CD4-positive, alpha-beta T cell (primary cell): ENCODE measurements at regions not wholly inside any gene's neighbourhood (a gene's known extent, or its start where the extent isn't known, plus 50 kb on each side); places are given as distances from the start of the nearest gene placed in this dataset.

ENCODE experiments used
- ATAC-seq: fragments of 200-7000 bp; cut with Tn5 transposase; one replicate; pipeline ENCODE4 v1.10.0; 2022; ENCODE audit warnings: mild to moderate bottlenecking; ENCODE audit not compliant: poor library complexity
- CTCF ChIA-PET: fragments of 350-600 bp; sonication (Branson Sonifier 250); formaldehyde crosslinking; loops from one replicate; lab custom pipeline; 2021; ENCODE audit warnings: antibody characterized with exemption, inconsistent platforms; lab: Charles Lee
- POLR2A ChIA-PET: fragments of 350-600 bp; sonication (Branson Sonifier 250); formaldehyde crosslinking; loops from one replicate; lab custom pipeline; 2021; ENCODE audit warnings: antibody characterized with exemption, inconsistent platforms; lab: Charles Lee
- DNase-seq, 14 experiments: peaks; one replicate each; pipeline ENCODE4 v3.0.0-alpha.2; 2013 to 2020; ENCODE audit warnings: mixed read lengths in 2 of 14
- H3K27ac ChIP-seq, 2 donors: one replicate each; pipeline versions ENCODE4 v1.5.1 to v1.7.0; 2013; ENCODE audit warnings: low read length in 2 of 2, low read depth in 1 of 2, mild to moderate bottlenecking in 1 of 2
- H3K27me3 ChIP-seq, 2 experiments: 1 replicate in 1 of 2; 2 replicates in 1 of 2; pipeline versions ENCODE4 v1.6.1 to v1.7.0; 2013; ENCODE audit warnings: low read length in 2 of 2, control low read depth in 1 of 2, mild to moderate bottlenecking in 1 of 2, moderate library complexity in 1 of 2; ENCODE audit not compliant: insufficient read depth in 2 of 2, control insufficient read depth in 1 of 2
- H3K36me3 ChIP-seq: one replicate; pipeline ENCODE4 v1.6.1; 2013; ENCODE audit warnings: low read length, control low read depth; ENCODE audit not compliant: insufficient read depth
- H3K4me1 ChIP-seq: one replicate; pipeline ENCODE4 v1.6.1; 2013; ENCODE audit warnings: low read length, control low read depth; ENCODE audit not compliant: insufficient read depth
- H3K4me3 ChIP-seq: one replicate; pipeline ENCODE4 v1.5.1; 2013; ENCODE audit warnings: mild to moderate bottlenecking, low read length, moderate library complexity
- H3K9me3 ChIP-seq, 2 experiments: 1 replicate in 1 of 2; 2 replicates in 1 of 2; pipeline versions ENCODE4 v1.6.1 to v1.7.0; 2013; ENCODE audit warnings: low read length in 2 of 2, mild to moderate bottlenecking in 2 of 2, control low read depth in 1 of 2, moderate library complexity in 1 of 2; ENCODE audit not compliant: control insufficient read depth in 1 of 2, insufficient read depth in 1 of 2
- H3K27ac Mint-ChIP-seq: one replicate; pipeline ENCODE4 v1.8.0; 2020; ENCODE audit warnings: mixed read lengths
- H3K27me3 Mint-ChIP-seq: one replicate; pipeline ENCODE4 v1.8.0; 2021; ENCODE audit warnings: mixed read lengths
- H3K36me3 Mint-ChIP-seq: one replicate; pipeline ENCODE4 v1.8.0; 2021; ENCODE audit warnings: low read depth, mixed read lengths
- H3K4me1 Mint-ChIP-seq: one replicate; pipeline ENCODE4 v1.8.0; 2021; ENCODE audit warnings: low read depth, mixed read lengths
- H3K4me3 Mint-ChIP-seq: one replicate; pipeline ENCODE4 v1.8.0; 2020; ENCODE audit warnings: mild to moderate bottlenecking, mixed read lengths
- H3K9me3 Mint-ChIP-seq: one replicate; pipeline ENCODE4 v1.8.0; 2020; ENCODE audit warnings: mixed read lengths
- CTCF ChIP-seq: fragments of 200-600 bp; IDR thresholded peaks from one replicate; pipeline ENCODE4 v1.8.0; 2022; ENCODE audit warnings: antibody characterized with exemption, mild to moderate bottlenecking
- intact Hi-C, 2 experiments: fragments of 100-400 bp; cut with DNase I in 1 of 2; cut with micrococcal nuclease in 1 of 2; formaldehyde crosslinking; loops; one replicate each; pipeline versions ENCODE4 v1.15.1 to v1.9.0; 2023 to 2025; cut with DNase I, micrococcal nuclease

GRCh38 chr13:19283836-19284235 lies 102.2 kb upstream of the TUBA3C start:
- Histone ChIP-seq H3K9me3 (no peaks in the 10 kb centered on the region), H3K4me3 (no peak overlapping the region), H3K27ac (no peak overlapping the region), H3K36me3 (no peaks in the 10 kb centered on the region), H3K27me3 (no peaks in the 10 kb centered on the region), H3K4me1 (no peaks in the 10 kb centered on the region)
- Mint-ChIP-seq H3K36me3 (no peaks in the 10 kb centered on the region), H3K4me3 (no peak overlapping the region), H3K27me3 (no peaks in the 10 kb centered on the region), H3K27ac (no peak overlapping the region), H3K9me3 (no peaks in the 10 kb centered on the region), H3K4me1 (no peaks in the 10 kb centered on the region)
- ATAC-seq: no peak
- ChIA-PET POLR2A (no interaction called here), CTCF (no interaction called here)
- DNase-seq: no peak
- no peak for TF ChIP-seq CTCF
- intact Hi-C loops: no loop called here

- no peak overlapping the region for H3K4me3 ChIP-seq
- H3K4me3 Mint-ChIP-seq: no peak overlapping the region
- ChIA-PET POLR2A (no interaction called here), CTCF (no interaction called here)
- intact Hi-C loops: no loop called here
- no peaks in the 10 kb centered on the region for H3K4me1 ChIP-seq
- no peaks in the 10 kb centered on the region for H3K36me3 Mint-ChIP-seq
- H3K4me1 Mint-ChIP-seq: no peaks in the 10 kb centered on the region
- H3K27ac Mint-ChIP-seq: no peak overlapping the region
- H3K36me3 ChIP-seq: no peaks in the 10 kb centered on the region
- DNase-seq: no peak
- no peak for ATAC-seq
- TF ChIP-seq CTCF: no peak
- H3K27me3 Mint-ChIP-seq: peaks cover 27% of the 10 kb centered on the region
- H3K9me3 Mint-ChIP-seq: peaks cover 2% of the 10 kb centered on the region
- H3K27ac ChIP-seq: no peak overlapping the region
- no peaks in the 10 kb centered on the region for H3K27me3 ChIP-seq
- peaks cover 0 to 5% of the 10 kb centered on the region in 2 experiments for H3K9me3 ChIP-seq
Measured at GRCh38 chr13:19268331-19268730, 86.7 kb upstream of the TUBA3C start.

GRCh38 chr13:19267746-19268145 lies 86.1 kb upstream of the TUBA3C start:
- peaks cover 26% of the 10 kb centered on the region for H3K27me3 Mint-ChIP-seq
- no peak for DNase-seq
- intact Hi-C loops: no loop called here

More at GRCh38 chr13:19267746-19268145, 86.1 kb upstream of the TUBA3C start:
- Histone ChIP-seq H3K9me3 (peaks cover 0 to 5% of the 10 kb centered on the region in 2 experiments), H3K4me1 (no peaks in the 10 kb centered on the region), H3K27ac (no peak overlapping the region), H3K36me3 (no peaks in the 10 kb centered on the region), H3K4me3 (no peak overlapping the region), H3K27me3 (no peaks in the 10 kb centered on the region)
- ATAC-seq: no peak
- no peak for TF ChIP-seq CTCF
- POLR2A ChIA-PET: no interaction called here
- CTCF ChIA-PET: no interaction called here
- Mint-ChIP-seq H3K36me3 (no peaks in the 10 kb centered on the region), H3K9me3 (peaks cover 2% of the 10 kb centered on the region), H3K27ac (no peak overlapping the region), H3K4me1 (no peaks in the 10 kb centered on the region), H3K4me3 (no peak overlapping the region)
